ENCODE measurements at regions not wholly inside any gene's neighbourhood (a gene's known extent, or its start where the extent isn't known, plus 50 kb on each side); places are given as distances from the start of the nearest gene placed in this dataset.

DNA sequence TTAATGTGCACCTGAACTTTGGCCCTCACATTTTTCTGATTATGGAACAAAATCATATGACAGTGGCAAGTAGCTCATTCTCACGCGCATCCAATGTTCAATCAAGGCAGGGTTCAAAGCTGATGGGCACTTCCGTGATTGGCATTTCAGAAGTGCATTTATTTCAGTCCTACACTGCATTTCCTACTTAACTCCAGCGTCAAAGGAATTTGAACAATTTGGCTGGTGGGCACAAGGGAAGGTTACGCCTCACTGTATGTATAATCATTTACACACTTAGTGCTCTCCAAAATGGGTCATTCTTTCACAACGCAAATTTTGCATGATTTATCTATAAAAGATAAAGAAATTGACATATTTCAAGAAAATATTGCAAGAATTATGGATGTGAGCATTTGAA lies 167.9 kb upstream of the VLDLR start:
- no peak for DNase-seq (ENCODE audit: low read depth)
- no peak overlapping the region for H3K4me3 ChIP-seq (ENCODE audit: control insufficient read depth, low read depth, low read length)
- TF ChIP-seq, protein P1, sequence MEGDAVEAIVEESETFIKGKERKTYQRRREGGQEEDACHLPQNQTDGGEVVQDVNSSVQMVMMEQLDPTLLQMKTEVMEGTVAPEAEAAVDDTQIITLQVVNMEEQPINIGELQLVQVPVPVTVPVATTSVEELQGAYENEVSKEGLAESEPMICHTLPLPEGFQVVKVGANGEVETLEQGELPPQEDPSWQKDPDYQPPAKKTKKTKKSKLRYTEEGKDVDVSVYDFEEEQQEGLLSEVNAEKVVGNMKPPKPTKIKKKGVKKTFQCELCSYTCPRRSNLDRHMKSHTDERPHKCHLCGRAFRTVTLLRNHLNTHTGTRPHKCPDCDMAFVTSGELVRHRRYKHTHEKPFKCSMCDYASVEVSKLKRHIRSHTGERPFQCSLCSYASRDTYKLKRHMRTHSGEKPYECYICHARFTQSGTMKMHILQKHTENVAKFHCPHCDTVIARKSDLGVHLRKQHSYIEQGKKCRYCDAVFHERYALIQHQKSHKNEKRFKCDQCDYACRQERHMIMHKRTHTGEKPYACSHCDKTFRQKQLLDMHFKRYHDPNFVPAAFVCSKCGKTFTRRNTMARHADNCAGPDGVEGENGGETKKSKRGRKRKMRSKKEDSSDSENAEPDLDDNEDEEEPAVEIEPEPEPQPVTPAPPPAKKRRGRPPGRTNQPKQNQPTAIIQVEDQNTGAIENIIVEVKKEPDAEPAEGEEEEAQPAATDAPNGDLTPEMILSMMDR (conservative IDR thresholded peaks at IDR 0.05; ENCODE audit: control insufficient read depth, insufficient read depth, low read depth, low read length) = no peak

DNA sequence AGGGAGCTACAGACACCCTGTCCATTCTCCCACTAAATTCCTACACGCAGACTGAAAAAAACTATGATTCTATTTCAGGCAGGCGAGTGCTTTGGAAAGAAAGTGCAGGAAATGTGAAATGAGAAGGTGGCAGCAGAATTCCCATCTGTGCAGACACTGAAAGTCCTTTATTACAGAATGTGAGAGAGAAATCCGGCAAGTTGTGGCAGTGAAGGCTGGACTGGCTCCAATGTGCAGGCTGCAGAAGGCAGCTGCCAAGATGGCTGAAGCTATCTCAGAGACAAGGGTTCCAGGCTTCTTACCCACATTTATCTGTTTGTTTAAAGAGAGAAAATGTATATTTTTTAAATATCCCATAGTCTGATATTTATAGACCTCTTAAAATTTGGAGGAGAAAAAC lies 161.8 kb upstream of the VLDLR start:
- no peak overlapping the region for H3K4me3 ChIP-seq (ENCODE audit: control insufficient read depth, low read depth, low read length)
- TF ChIP-seq, protein P1 (conservative IDR thresholded peaks at IDR 0.05; ENCODE audit: control insufficient read depth, insufficient read depth, low read depth, low read length) = no peak
- no peak for DNase-seq (ENCODE audit: low read depth)

DNA sequence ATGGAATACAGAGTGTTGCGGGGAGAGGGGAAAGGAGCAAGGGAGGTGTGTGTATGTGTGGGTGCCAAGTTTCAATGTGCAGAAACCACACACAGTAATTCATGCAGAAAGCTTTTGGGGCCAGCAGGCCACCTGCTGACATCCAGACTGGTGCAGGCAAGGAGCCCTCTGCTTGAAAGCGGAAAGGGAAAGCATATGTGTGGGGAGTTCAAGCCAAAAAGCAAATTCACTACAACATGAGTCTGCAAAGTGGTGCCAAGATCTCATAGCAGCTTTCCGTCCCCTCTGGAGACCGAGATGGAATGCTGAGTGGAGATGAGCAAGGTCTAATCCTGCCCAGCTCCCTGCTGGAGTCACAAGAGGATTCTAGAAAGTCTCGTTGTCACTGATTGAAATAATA lies 159.7 kb upstream of the VLDLR start:
- TF ChIP-seq, protein P1 (conservative IDR thresholded peaks at IDR 0.05; ENCODE audit: control insufficient read depth, insufficient read depth, low read depth, low read length) = no peak
- H3K4me3 ChIP-seq (ENCODE audit: control insufficient read depth, low read depth, low read length) = no peak overlapping the region
- DNase-seq (ENCODE audit: low read depth) = peak; percentile 28

DNA sequence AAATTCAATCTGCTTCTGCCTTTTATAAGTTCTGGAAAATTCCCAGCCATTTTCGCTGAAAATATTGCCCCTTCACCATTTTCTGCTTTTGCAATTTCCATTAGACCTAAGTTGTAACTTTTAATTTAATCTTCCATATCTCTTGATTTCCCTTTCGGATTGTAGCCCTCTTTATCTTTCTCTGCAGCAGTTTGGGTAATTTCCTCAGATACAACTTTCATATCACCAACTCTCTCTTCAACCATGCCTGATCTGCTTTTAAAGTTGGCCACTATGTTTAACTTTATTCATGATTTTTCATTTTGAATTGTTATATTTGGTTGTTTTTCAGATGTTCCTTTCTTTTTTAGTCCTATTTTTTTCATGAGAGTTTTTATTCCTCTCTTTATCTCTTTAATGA lies 157.0 kb upstream of the VLDLR start:
- H3K4me3 ChIP-seq (ENCODE audit: control insufficient read depth, low read depth, low read length) = no peak overlapping the region
- TF ChIP-seq, protein P1 (conservative IDR thresholded peaks at IDR 0.05; ENCODE audit: control insufficient read depth, insufficient read depth, low read depth, low read length) = no peak
- DNase-seq (ENCODE audit: low read depth) = no peak

DNA sequence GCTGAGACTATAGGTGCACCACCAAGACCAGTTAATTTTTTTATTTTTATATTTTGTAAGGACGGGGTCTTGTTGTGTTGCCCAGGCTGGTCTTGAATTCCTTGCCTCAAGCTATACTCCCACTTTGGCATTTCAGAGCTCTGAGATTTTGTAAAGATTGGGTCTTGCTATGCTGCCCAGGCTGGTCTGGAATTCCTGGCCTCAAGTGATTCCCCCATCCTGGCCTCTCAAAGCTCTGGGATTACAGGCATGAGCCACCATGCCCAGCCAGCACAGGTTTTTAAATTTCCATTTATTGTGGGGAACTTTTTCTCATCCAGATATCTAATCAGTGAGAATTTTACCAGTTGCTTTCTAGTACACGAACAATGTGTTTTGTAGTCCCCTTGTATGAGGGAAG lies 156.1 kb upstream of the VLDLR start:
- TF ChIP-seq, protein P1 (conservative IDR thresholded peaks at IDR 0.05; ENCODE audit: control insufficient read depth, insufficient read depth, low read depth, low read length) = no peak
- H3K4me3 ChIP-seq (ENCODE audit: control insufficient read depth, low read depth, low read length) = no peak overlapping the region
- DNase-seq (ENCODE audit: low read depth) = no peak

DNA sequence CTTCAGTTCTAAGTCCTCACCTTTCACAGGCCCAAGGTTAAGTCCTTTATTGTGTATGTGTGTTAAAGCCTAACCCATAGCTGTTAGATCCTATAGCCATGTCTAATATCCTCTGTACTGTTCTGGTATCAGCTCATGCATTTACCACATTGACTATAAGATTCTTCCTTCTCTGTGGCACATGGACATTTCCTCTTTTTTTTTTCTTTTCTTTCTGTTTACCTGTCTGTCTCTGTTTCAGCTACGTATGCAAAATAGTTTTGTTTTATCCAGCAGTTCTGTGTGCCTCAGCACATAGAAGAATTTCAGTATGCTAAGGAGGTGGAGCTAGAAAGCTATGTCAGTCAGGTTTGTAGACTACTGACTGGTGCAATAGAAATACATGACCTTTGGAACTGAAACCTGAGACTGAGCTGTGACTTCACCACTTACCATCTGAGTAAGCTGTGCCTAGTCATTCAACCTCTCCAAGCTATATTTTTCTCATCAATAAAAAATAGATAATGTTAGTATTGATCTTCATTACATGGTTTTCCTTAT lies 155.6 kb upstream of the VLDLR start:
- H3K4me3 ChIP-seq (ENCODE audit: control insufficient read depth, low read depth, low read length) = no peak overlapping the region
- DNase-seq (ENCODE audit: low read depth) = peak; percentile 49

More for the DNA sequence above, 155.6 kb upstream of the VLDLR start:
- TF ChIP-seq, protein P1 (conservative IDR thresholded peaks at IDR 0.05; ENCODE audit: control insufficient read depth, insufficient read depth, low read depth, low read length) = no peak
